ENCODE measurements at regions not wholly inside any gene's neighbourhood (a gene's known extent, or its start where the extent isn't known, plus 50 kb on each side); places are given as distances from the start of the nearest gene placed in this dataset.

GRCh38 chr4:45518832-45519231 lies 605.0 kb downstream of the GABRG1 start:
- no peaks in the 10 kb centered on the region for H3K79me2 ChIP-seq (ENCODE audit: control insufficient read depth, low read length)
- H3K27ac ChIP-seq (ENCODE audit: low read depth, low read length), result no peak overlapping the region
- H4K20me1 ChIP-seq (ENCODE audit: control insufficient read depth, insufficient read depth, low read depth, low read length), result no peaks in the 10 kb centered on the region
- H3K9me2 ChIP-seq (replicated peaks; ENCODE audit: control insufficient read depth, low read length), result no peaks in the 10 kb centered on the region
- TF ChIP-seq CTCF (IDR thresholded peaks at IDR 0.05; ENCODE audit: low read depth, low read length, poor library complexity, severe bottlenecking) (no peak), EZH2phosphoT487 (IDR thresholded peaks at IDR 0.05; ENCODE audit: borderline replicate concordance, low read length) (no peak)
- H3K4me3 ChIP-seq (ENCODE audit: low read length), result no peak overlapping the region
- H3K9me3 ChIP-seq (ENCODE audit: control insufficient read depth, insufficient read depth, low read length), result peaks cover 5% of the 10 kb centered on the region; the same call in 1 of the 2 replicates
- no peaks in the 10 kb centered on the region for H3K4me1 ChIP-seq (ENCODE audit: control insufficient read depth, low read length)
- no peaks in the 10 kb centered on the region for H3K36me3 ChIP-seq (ENCODE audit: control insufficient read depth, low read length)
- no peaks in the 10 kb centered on the region for H3F3A ChIP-seq (ENCODE audit: control insufficient read depth, insufficient read depth)
- no peak overlapping the region for H3K4me2 ChIP-seq (ENCODE audit: low read length)
- no peaks in the 10 kb centered on the region for H3K27me3 ChIP-seq (ENCODE audit: control insufficient read depth, low read length)

DNA sequence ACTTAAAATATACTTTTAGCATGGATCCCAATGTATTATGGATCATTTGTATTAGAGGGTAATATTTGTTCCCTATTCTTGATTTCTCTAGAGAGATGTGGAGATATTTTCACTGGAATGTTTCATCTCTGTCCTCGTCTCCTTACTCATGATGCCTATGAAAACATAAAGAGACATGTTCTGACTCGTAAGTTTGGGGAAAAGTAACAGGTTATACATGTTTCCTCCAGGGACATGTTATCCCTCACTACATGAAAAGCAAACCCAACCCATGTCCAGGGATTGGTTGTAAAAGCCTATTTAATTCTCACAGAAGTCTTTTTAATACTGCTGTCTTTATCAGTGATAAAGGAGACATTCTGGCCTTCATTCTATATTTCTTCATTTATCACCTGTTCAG lies 621.4 kb downstream of the GABRG1 start:
- no peaks in the 10 kb centered on the region for H3K27me3 ChIP-seq (ENCODE audit: control insufficient read depth, low read length)
- TF ChIP-seq EZH2phosphoT487 (IDR thresholded peaks at IDR 0.05; ENCODE audit: borderline replicate concordance, low read length) (no peak), CTCF (IDR thresholded peaks at IDR 0.05; ENCODE audit: low read depth, low read length, poor library complexity, severe bottlenecking) (no peak)
- no peak overlapping the region for H3K4me2 ChIP-seq (ENCODE audit: low read length)
- H3K79me2 ChIP-seq (ENCODE audit: control insufficient read depth, low read length), result no peaks in the 10 kb centered on the region
- H3K4me1 ChIP-seq (ENCODE audit: control insufficient read depth, low read length), result no peaks in the 10 kb centered on the region
- no peak overlapping the region for H3K27ac ChIP-seq (ENCODE audit: low read depth, low read length)
- H3K9me2 ChIP-seq (replicated peaks; ENCODE audit: control insufficient read depth, low read length), result no peaks in the 10 kb centered on the region
- no peaks in the 10 kb centered on the region for H3K9me3 ChIP-seq (ENCODE audit: control insufficient read depth, insufficient read depth, low read length)
- H3F3A ChIP-seq (ENCODE audit: control insufficient read depth, insufficient read depth), result no peaks in the 10 kb centered on the region
- no peaks in the 10 kb centered on the region for H3K36me3 ChIP-seq (ENCODE audit: control insufficient read depth, low read length)
- H4K20me1 ChIP-seq (ENCODE audit: control insufficient read depth, insufficient read depth, low read depth, low read length), result no peaks in the 10 kb centered on the region
- H3K4me3 ChIP-seq (ENCODE audit: low read length), result no peak overlapping the region

- H3K27ac ChIP-seq (ENCODE audit: low read depth, low read length), result no peak overlapping the region
- H3K4me1 ChIP-seq (ENCODE audit: control insufficient read depth, low read length), result no peaks in the 10 kb centered on the region
- no peaks in the 10 kb centered on the region for H3K36me3 ChIP-seq (ENCODE audit: control insufficient read depth, low read length)
- H3K9me3 ChIP-seq (ENCODE audit: control insufficient read depth, insufficient read depth, low read length), result no peaks in the 10 kb centered on the region
- H3K27me3 ChIP-seq (ENCODE audit: control insufficient read depth, low read length), result no peaks in the 10 kb centered on the region
- TF ChIP-seq EZH2phosphoT487 (IDR thresholded peaks at IDR 0.05; ENCODE audit: borderline replicate concordance, low read length), result no peak
- no peak for TF ChIP-seq CTCF (IDR thresholded peaks at IDR 0.05; ENCODE audit: low read depth, low read length, poor library complexity, severe bottlenecking)
- H4K20me1 ChIP-seq (ENCODE audit: control insufficient read depth, insufficient read depth, low read depth, low read length), result no peaks in the 10 kb centered on the region
- H3K4me3 ChIP-seq (ENCODE audit: low read length), result no peak overlapping the region
- H3K9me2 ChIP-seq (replicated peaks; ENCODE audit: control insufficient read depth, low read length), result no peaks in the 10 kb centered on the region
- no peaks in the 10 kb centered on the region for H3K79me2 ChIP-seq (ENCODE audit: control insufficient read depth, low read length)
- H3F3A ChIP-seq (ENCODE audit: control insufficient read depth, insufficient read depth), result no peaks in the 10 kb centered on the region
- H3K4me2 ChIP-seq (ENCODE audit: low read length), result no peak overlapping the region
Observed at GRCh38 chr4:45484740-45485139, 639.1 kb downstream of the GABRG1 start.

GRCh38 chr4:45482346-45482745 lies 641.5 kb downstream of the GABRG1 start:
- Histone ChIP-seq H3K79me2 (ENCODE audit: control insufficient read depth, low read length) (no peaks in the 10 kb centered on the region), H3K27me3 (ENCODE audit: control insufficient read depth, low read length) (no peaks in the 10 kb centered on the region), H3K27ac (ENCODE audit: low read depth, low read length) (no peak overlapping the region), H3K4me1 (ENCODE audit: control insufficient read depth, low read length) (no peaks in the 10 kb centered on the region), H3K9me3 (ENCODE audit: control insufficient read depth, insufficient read depth, low read length) (no peaks in the 10 kb centered on the region; the same call in 1 of the 2 replicates), H3F3A (ENCODE audit: control insufficient read depth, insufficient read depth) (no peaks in the 10 kb centered on the region), H3K4me3 (ENCODE audit: low read length) (no peak overlapping the region), H4K20me1 (ENCODE audit: control insufficient read depth, insufficient read depth, low read depth, low read length) (no peaks in the 10 kb centered on the region), H3K4me2 (ENCODE audit: low read length) (no peak overlapping the region), H3K36me3 (ENCODE audit: control insufficient read depth, low read length) (no peaks in the 10 kb centered on the region), H3K9me2 (replicated peaks; ENCODE audit: control insufficient read depth, low read length) (no peaks in the 10 kb centered on the region)
- TF ChIP-seq CTCF (IDR thresholded peaks at IDR 0.05; ENCODE audit: low read depth, low read length, poor library complexity, severe bottlenecking) (no peak), EZH2phosphoT487 (IDR thresholded peaks at IDR 0.05; ENCODE audit: borderline replicate concordance, low read length) (no peak)

Data from DOHH2 (cell line).